HepG2 (cell line): ENCODE measurements at regions not wholly inside any gene's neighbourhood (a gene's known extent, or its start where the extent isn't known, plus 50 kb on each side); places are given as distances from the start of the nearest gene placed in this dataset.

ENCODE experiments used
- ATAC-seq: fragments of 200-7000 bp; cut with Tn5 transposase; 3 replicates; pipeline ENCODE4 v1.9.1; 2020; ENCODE audit warnings: mild to moderate bottlenecking, moderate library complexity
- BruUV-seq: library from RNA; stranded (reverse); fragments of 400-500 nt; replicated peaks from 2 replicates; lab custom pipeline; 2021; lab: Mats Ljungman, UMichigan
- CTCF ChIA-PET: fragments of 300-600 bp; formaldehyde crosslinking; extraction: SDS; loops from one replicate; lab custom pipeline; 2021; ENCODE audit warnings: low total read pairs, inconsistent platforms, low intra/inter-chr PET ratio; lab: Yijun Ruan, JAX
- POLR2A ChIA-PET: fragments of 350-600 bp; sonication (Branson Sonifier 250); formaldehyde crosslinking; loops from one replicate; lab custom pipeline; 2020; ENCODE audit warnings: antibody characterized with exemption, inconsistent platforms; lab: Yijun Ruan, JAX
- DNase-seq: peaks from one replicate; pipeline ENCODE4 v3.0.0-alpha.2; 2015; ENCODE audit warnings: low spot score
- FAIRE-seq: peaks from 3 replicates; lab custom pipeline; 2011; peaks lifted over from hg19 to GRCh38; lab: Jason Lieb, UNC
- H2AFZ ChIP-seq: one replicate; pipeline ENCODE4 v1.6.1; 2011; ENCODE audit warnings: low read length, inconsistent platforms
- H3K27ac ChIP-seq: fragments of 300-600 bp; 3 replicates; pipeline ENCODE4 v1.8.0; 2011; ENCODE audit warnings: mixed run types, mild to moderate bottlenecking, mixed read lengths, low read length, inconsistent platforms; ENCODE audit not compliant: insufficient read depth; ENCODE audit errors: extremely low read length
- H3K27me3 ChIP-seq, 2 experiments: fragments of 200-600 bp in 1 of 2; 2 replicates in 1 of 2; 3 replicates in 1 of 2; pipeline versions ENCODE4 v1.6.0 to v1.8.0; 2011; ENCODE audit warnings: low read length in 2 of 2, mild to moderate bottlenecking in 2 of 2, moderate library complexity in 2 of 2, inconsistent platforms in 1 of 2; ENCODE audit not compliant: insufficient read depth in 2 of 2, control insufficient read depth in 1 of 2
- H3K36me3 ChIP-seq, 2 experiments: fragments of 200-600 bp in 1 of 2; replicated peaks in 1 of 2; 2 replicates in 1 of 2; 3 replicates in 1 of 2; pipeline versions ENCODE4 v1.5.1 to v1.8.0; 2011; ENCODE audit warnings: low read length in 2 of 2, inconsistent platforms in 1 of 2; ENCODE audit not compliant: insufficient read depth in 2 of 2, control insufficient read depth in 1 of 2
- H3K4me1 ChIP-seq: 2 replicates; pipeline ENCODE4 v1.5.1; 2012; ENCODE audit warnings: low read length, inconsistent platforms; ENCODE audit not compliant: insufficient read depth
- H3K4me2 ChIP-seq: 2 replicates; pipeline ENCODE4 v1.6.0; 2011; ENCODE audit warnings: low read depth, low read length, inconsistent platforms
- H3K4me3 ChIP-seq, 3 experiments: fragments of 200-600 bp in 1 of 3; sonication (generic), shearing (Covaris generic) in 1 of 3; replicated peaks in 1 of 3; 2 replicates each; pipeline ENCODE4 v1.5.1; 2011 to 2016; ENCODE audit warnings: low read length in 3 of 3, inconsistent platforms in 2 of 3, low read depth in 2 of 3, mild to moderate bottlenecking in 2 of 3, control low read depth in 1 of 3, mixed read lengths in 1 of 3; ENCODE audit not compliant: insufficient read depth in 1 of 3
- H3K79me2 ChIP-seq: one replicate; pipeline ENCODE4 v1.6.1; 2011; ENCODE audit warnings: low read length, inconsistent platforms; ENCODE audit not compliant: insufficient read depth
- H3K9ac ChIP-seq: 2 replicates; pipeline ENCODE4 v1.6.0; 2011; ENCODE audit warnings: mild to moderate bottlenecking, low read depth, low read length, inconsistent platforms; ENCODE audit not compliant: insufficient read depth
- H3K9me3 ChIP-seq: 2 replicates; pipeline ENCODE4 v1.5.1; 2012; ENCODE audit warnings: mild to moderate bottlenecking, low read length
- H4K20me1 ChIP-seq: 2 replicates; pipeline ENCODE4 v1.6.0; 2011; ENCODE audit warnings: inconsistent platforms, mild to moderate bottlenecking, low read length, moderate library complexity; ENCODE audit not compliant: insufficient read depth
- AGO2 ChIP-seq: fragments of 200-400 bp; formaldehyde crosslinking; optimal IDR thresholded peaks from 2 replicates; pipeline ENCODE3; 2017; ENCODE audit warnings: mild to moderate bottlenecking, low read depth, low read length, moderate library complexity
- CENPT ChIP-seq: sonication (generic); formaldehyde crosslinking; IDR thresholded peaks from 2 replicates; pipeline ENCODE4 v1.8.0; 2022; ENCODE audit warnings: low read depth, mild to moderate bottlenecking, moderate library complexity, missing genetic modification reagents
- HINFP ChIP-seq: sonication (generic); formaldehyde crosslinking; IDR thresholded peaks from 2 replicates; pipeline ENCODE4 v1.4.0; 2020; ENCODE audit warnings: low read depth, mild to moderate bottlenecking, missing genetic modification reagents
- JARID2 ChIP-seq: sonication (generic); formaldehyde crosslinking; IDR thresholded peaks from 2 replicates; pipeline ENCODE4 v1.8.1; 2023; ENCODE audit warnings: missing genetic modification reagents, inconsistent platforms; ENCODE audit not compliant: insufficient replicate concordance
- NCOA1 ChIP-seq: sonication (generic); formaldehyde crosslinking; IDR thresholded peaks from 2 replicates; pipeline ENCODE4 v1.9.0; 2021; ENCODE audit warnings: missing genetic modification reagents
- NFATC3 ChIP-seq: sonication (generic); formaldehyde crosslinking; IDR thresholded peaks from 2 replicates; pipeline ENCODE4 v1.5.1; 2020; ENCODE audit warnings: mild to moderate bottlenecking, missing genetic modification reagents
- SKI ChIP-seq: fragments of 450-650 bp; IDR thresholded peaks from one replicate; pipeline ENCODE4 v1.6.1; 2018; ENCODE audit warnings: mild to moderate bottlenecking; ENCODE audit not compliant: partially characterized antibody
- ZBTB7B ChIP-seq: sonication (generic); formaldehyde crosslinking; IDR thresholded peaks from 2 replicates; pipeline ENCODE4 v1.4.0; 2020; ENCODE audit warnings: missing genetic modification reagents
- ZC3H13 ChIP-seq: sonication (generic); formaldehyde crosslinking; IDR thresholded peaks from 2 replicates; pipeline ENCODE4 v1.8.1; 2023; ENCODE audit warnings: mild to moderate bottlenecking, missing genetic modification reagents, moderate library complexity
- ZFP62 ChIP-seq: sonication (generic); formaldehyde crosslinking; IDR thresholded peaks from 2 replicates; pipeline ENCODE4 v1.4.0; 2020; ENCODE audit warnings: missing genetic modification reagents
- ZNF121 ChIP-seq: sonication (generic); formaldehyde crosslinking; IDR thresholded peaks from 2 replicates; pipeline ENCODE4 v1.5.0; 2020; ENCODE audit warnings: mild to moderate bottlenecking, missing genetic modification reagents
- ZNF280D ChIP-seq: sonication (generic); formaldehyde crosslinking; IDR thresholded peaks from 2 replicates; pipeline ENCODE4 v1.5.1; 2020; ENCODE audit warnings: mild to moderate bottlenecking, missing genetic modification reagents
- ZNF329 ChIP-seq: sonication (generic); formaldehyde crosslinking; IDR thresholded peaks from 2 replicates; pipeline ENCODE4 v1.9.0; 2021; ENCODE audit warnings: low read depth, mild to moderate bottlenecking, missing genetic modification reagents
- ZNF460 ChIP-seq: sonication (generic); formaldehyde crosslinking; IDR thresholded peaks from 2 replicates; pipeline ENCODE4 v1.5.1; 2020; ENCODE audit warnings: missing genetic modification reagents, mild to moderate bottlenecking, borderline replicate concordance
- ZNF513 ChIP-seq: sonication (generic); formaldehyde crosslinking; conservative IDR thresholded peaks from 2 replicates; pipeline ENCODE4 v1.5.0; 2020; ENCODE audit warnings: missing genetic modification reagents
- ZNF747 ChIP-seq: sonication (generic); formaldehyde crosslinking; IDR thresholded peaks from 2 replicates; pipeline ENCODE4 v1.8.1; 2023; ENCODE audit warnings: missing genetic modification reagents, mild to moderate bottlenecking, borderline replicate concordance
- ZNF878 ChIP-seq: sonication (generic); formaldehyde crosslinking; IDR thresholded peaks from 2 replicates; pipeline ENCODE4 v1.8.1; 2023; ENCODE audit warnings: mild to moderate bottlenecking, missing genetic modification reagents, moderate library complexity
- ZSCAN30 ChIP-seq: sonication (generic); formaldehyde crosslinking; IDR thresholded peaks from 2 replicates; pipeline ENCODE4 v1.5.0; 2020; ENCODE audit warnings: mild to moderate bottlenecking, missing genetic modification reagents
- whole genome bisulfite sequencing: methylation state at CpG from one replicate; pipeline ENCODE4 v1.1.6; 2017; ENCODE audit warnings: low lambda C conversion rate; 5-methylcytosine and 5-hydroxymethylcytosine counted together
- in situ Hi-C: cut with HindIII; loops from 2 replicates; pipeline ENCODE4 v1.10.0; 2017; ENCODE audit warnings: low pct_unique_long_range_greater_than_20kb; ENCODE audit not compliant: extremely low pct_ligation_motif_present
- intact Hi-C: fragments of 100-400 bp; cut with micrococcal nuclease; formaldehyde crosslinking; loops from one replicate; pipeline ENCODE4 v1.10.0; 2022; ENCODE audit not compliant: unreplicated experiment
- TF ChIP-seq, protein P1 (sequence below): sonication (generic); formaldehyde crosslinking; IDR thresholded peaks from 2 replicates; pipeline ENCODE4 v1.4.0; 2020; ENCODE audit warnings: missing genetic modification reagents

GRCh38 chr9:92236915-92237314 lies 56.6 kb downstream of the IARS1 start (continued):
- TF ChIP-seq ZNF280D (CRISPR knock-in tag) = no peak
- TF ChIP-seq NFATC3 (CRISPR knock-in tag) = no peak
- no peak for TF ChIP-seq HINFP (CRISPR knock-in tag)
- TF ChIP-seq ZBTB7B = no peak
- no peak for TF ChIP-seq ZNF329 (CRISPR knock-in tag)
- no peak for TF ChIP-seq CENPT
- TF ChIP-seq, all 625 proteins: peak for 0

GRCh38 chr9:92236465-92236864 lies 57.0 kb downstream of the IARS1 start:
- ATAC-seq = no peak
- WGBS = 98% methylated on average over 3 of the region's 4 CpGs
- Histone ChIP-seq H3K4me3 (no peak overlapping the region), H3K9ac (no peak overlapping the region), H3K79me2 (no peaks in the 10 kb centered on the region), H3K27ac (no peak overlapping the region), H3K27me3 (no peaks in the 10 kb centered on the region), H3K9me3 (no peaks in the 10 kb centered on the region), H3K36me3 (peaks cover 14 to 61% of the 10 kb centered on the region in 2 experiments), H3K4me1 (no peaks in the 10 kb centered on the region), H3K4me2 (no peak overlapping the region), H4K20me1 (no peaks in the 10 kb centered on the region), H2AFZ (no peak overlapping the region)
- in situ Hi-C loops = no loop called here
- no peak for DNase-seq
- intact Hi-C loops = no loop called here
- ChIA-PET POLR2A (no interaction called here), CTCF (no interaction called here)
- BruUV-seq = no TSS peak
- FAIRE-seq = no peak
- no peak for TF ChIP-seq NCOA1 (CRISPR knock-in tag)
- 0 out of 2 replicates have a peak, but pooled peaks have one; percentile 35 for TF ChIP-seq ZNF121
- no peak for TF ChIP-seq ZSCAN30
- no peak for TF ChIP-seq ZFP62 (CRISPR knock-in tag)
- TF ChIP-seq ZNF460 (CRISPR knock-in tag) = no peak
- TF ChIP-seq ZNF747 (CRISPR knock-in tag) = no peak
- no peak for TF ChIP-seq SKI
- peak; percentile 25 for TF ChIP-seq AGO2
- no peak for TF ChIP-seq ZNF878 (CRISPR knock-in tag)
- TF ChIP-seq ZC3H13 (CRISPR knock-in tag) = no peak
- TF ChIP-seq, protein P1, sequence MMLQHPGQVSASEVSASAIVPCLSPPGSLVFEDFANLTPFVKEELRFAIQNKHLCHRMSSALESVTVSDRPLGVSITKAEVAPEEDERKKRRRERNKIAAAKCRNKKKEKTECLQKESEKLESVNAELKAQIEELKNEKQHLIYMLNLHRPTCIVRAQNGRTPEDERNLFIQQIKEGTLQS (CRISPR knock-in tag) = no peak
- no peak for TF ChIP-seq ZNF513 (CRISPR knock-in tag)
- no peak for TF ChIP-seq JARID2
